Bronchial epithelial cell (primary cell): ENCODE measurements at regions not wholly inside any gene's neighbourhood (a gene's known extent, or its start where the extent isn't known, plus 50 kb on each side); places are given as distances from the start of the nearest gene placed in this dataset.

ENCODE experiments used
- DNase-seq: peaks from one replicate; pipeline ENCODE4 v3.0.0-alpha.2; 2010; ENCODE audit warnings: low read depth
- FAIRE-seq: peaks from 2 replicates; lab custom pipeline; 2011; peaks lifted over from hg19 to GRCh38; lab: Jason Lieb, UNC
- H3K27me3 ChIP-seq: 2 replicates; pipeline ENCODE4 v1.5.1; 2011; ENCODE audit warnings: low read length; ENCODE audit not compliant: control insufficient read depth, insufficient read depth
- H3K36me3 ChIP-seq: 2 replicates; pipeline ENCODE4 v1.5.1; 2011; ENCODE audit warnings: low read length; ENCODE audit not compliant: control insufficient read depth, insufficient read depth
- H3K4me3 ChIP-seq: 2 replicates; pipeline ENCODE4 v1.5.1; 2011; ENCODE audit warnings: mild to moderate bottlenecking, low read depth, low read length, control low read depth
- TF ChIP-seq, protein P1 (sequence below): IDR thresholded peaks from 2 replicates; pipeline ENCODE4 v1.5.1; 2011; ENCODE audit warnings: mild to moderate bottlenecking, moderate library complexity, low read length, control low read depth, inconsistent platforms; ENCODE audit not compliant: insufficient read depth, severe bottlenecking

DNA sequence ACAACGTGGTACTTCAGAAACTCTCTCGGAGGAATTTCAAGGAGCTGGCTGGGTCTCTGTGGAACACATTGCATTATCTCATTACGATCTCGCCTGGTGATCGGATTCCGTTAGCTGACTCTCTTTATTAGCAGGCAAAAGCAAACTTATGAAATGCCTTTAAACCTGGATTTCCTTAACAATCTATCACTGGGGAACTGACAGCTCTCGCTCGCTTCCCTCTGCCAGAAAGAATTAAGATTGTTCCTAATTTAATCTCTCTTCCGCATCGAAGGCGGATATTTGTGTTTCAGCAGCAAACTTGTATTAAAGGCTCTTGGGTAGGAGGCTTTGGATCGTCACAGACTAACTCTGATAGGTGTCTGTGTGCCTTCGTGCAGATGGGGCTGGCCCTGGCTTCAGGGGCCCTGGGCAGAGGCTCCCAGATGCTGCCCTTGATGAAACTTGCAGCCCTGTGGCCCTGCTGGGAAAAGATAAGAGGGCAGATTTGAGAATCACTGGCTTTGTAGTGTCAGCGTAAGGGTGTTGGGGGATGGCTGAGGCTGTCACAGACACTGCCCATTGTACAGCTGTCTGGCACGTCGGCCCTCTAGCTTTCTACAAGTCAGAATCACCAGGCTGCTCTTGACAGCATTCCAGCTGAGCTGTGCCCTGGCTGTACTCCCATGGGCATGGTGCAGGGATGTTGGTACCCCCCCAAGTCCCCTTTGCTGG lies 162.2 kb upstream of the NECTIN1 start:
- no peak for DNase-seq
- no peak overlapping the region for H3K4me3 ChIP-seq
- peaks cover 8% of the 10 kb centered on the region for H3K27me3 ChIP-seq
- FAIRE-seq = no peak
- TF ChIP-seq, protein P1, sequence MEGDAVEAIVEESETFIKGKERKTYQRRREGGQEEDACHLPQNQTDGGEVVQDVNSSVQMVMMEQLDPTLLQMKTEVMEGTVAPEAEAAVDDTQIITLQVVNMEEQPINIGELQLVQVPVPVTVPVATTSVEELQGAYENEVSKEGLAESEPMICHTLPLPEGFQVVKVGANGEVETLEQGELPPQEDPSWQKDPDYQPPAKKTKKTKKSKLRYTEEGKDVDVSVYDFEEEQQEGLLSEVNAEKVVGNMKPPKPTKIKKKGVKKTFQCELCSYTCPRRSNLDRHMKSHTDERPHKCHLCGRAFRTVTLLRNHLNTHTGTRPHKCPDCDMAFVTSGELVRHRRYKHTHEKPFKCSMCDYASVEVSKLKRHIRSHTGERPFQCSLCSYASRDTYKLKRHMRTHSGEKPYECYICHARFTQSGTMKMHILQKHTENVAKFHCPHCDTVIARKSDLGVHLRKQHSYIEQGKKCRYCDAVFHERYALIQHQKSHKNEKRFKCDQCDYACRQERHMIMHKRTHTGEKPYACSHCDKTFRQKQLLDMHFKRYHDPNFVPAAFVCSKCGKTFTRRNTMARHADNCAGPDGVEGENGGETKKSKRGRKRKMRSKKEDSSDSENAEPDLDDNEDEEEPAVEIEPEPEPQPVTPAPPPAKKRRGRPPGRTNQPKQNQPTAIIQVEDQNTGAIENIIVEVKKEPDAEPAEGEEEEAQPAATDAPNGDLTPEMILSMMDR = no peak
- H3K36me3 ChIP-seq = no peaks in the 10 kb centered on the region

DNA sequence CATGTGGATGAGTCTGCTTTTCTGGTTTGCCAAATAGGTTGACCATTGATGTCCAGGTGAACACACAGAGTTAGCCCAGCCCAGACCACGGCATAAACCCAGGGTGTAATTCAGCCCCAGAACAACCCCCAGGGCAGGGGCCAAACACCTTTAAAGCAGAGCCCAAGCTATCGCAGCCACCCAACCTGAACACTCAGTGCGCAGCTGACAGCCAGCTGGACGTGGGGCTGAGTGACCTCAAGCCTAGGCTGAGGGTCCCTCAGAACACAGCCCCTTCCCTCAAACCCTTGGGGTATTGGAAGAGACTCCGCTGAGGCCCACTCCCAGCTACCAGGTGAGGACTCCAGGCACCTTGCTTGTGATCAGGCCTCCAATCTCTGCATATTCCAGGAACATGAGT lies 161.5 kb upstream of the NECTIN1 start:
- Histone ChIP-seq H3K27me3 (peaks cover 10% of the 10 kb centered on the region), H3K36me3 (no peaks in the 10 kb centered on the region), H3K4me3 (no peak overlapping the region)
- TF ChIP-seq, protein P1 = no peak
- no peak for DNase-seq
- no peak for FAIRE-seq

DNA sequence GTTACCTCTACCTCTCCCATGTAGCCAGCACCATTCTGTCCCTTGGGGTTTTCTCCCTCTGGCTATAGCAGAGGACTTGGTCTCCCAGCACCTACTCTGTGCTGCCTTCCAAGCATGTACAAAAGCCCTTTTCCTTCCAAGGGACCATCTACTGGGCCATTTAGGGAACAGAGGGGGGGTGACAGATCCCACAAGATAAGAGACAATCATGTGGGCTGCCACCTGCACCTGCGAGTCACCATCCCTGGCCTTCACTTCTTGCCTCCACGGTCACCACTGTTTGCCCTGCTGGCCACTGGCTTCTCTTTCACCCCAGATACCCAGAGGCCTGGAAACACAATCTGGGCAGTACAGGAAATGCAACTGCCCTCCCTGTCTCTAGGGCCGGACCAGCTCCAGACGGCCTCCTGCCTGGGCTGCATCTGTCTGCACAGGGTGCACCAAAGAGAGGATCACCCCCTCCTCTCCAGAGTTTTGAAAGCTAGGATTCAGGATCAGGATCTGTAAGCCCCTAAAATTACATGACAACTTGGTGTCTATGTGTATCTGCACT lies 160.8 kb upstream of the NECTIN1 start:
- FAIRE-seq (no peak), DNase-seq (no peak)
- Histone ChIP-seq H3K36me3 (no peaks in the 10 kb centered on the region), H3K4me3 (no peak overlapping the region), H3K27me3 (peaks cover 10% of the 10 kb centered on the region)
- TF ChIP-seq, protein P1 = no peak

DNA sequence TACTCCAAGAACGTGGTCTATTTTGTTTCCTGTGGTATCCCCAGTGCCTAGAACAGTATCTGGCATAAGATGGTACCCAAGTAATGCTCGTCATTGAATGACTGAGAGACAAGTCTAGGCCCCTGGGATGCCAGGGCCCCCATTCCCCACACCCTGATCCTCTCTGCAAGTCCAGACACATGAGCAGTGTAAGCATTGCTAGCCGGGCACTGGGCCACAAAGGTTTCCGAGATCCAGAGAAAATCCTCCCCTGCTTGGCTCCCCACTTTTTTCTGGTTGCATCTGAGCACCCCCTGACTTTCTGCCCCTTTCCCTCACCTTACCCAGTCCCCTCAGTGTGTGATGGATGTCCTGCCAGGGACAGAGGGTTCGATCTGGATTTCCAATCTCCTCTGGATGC lies 160.1 kb upstream of the NECTIN1 start:
- Histone ChIP-seq H3K4me3 (no peak overlapping the region), H3K27me3 (peaks cover 9% of the 10 kb centered on the region), H3K36me3 (no peaks in the 10 kb centered on the region)
- TF ChIP-seq, protein P1 = no peak
- FAIRE-seq (no peak), DNase-seq (no peak)

DNA sequence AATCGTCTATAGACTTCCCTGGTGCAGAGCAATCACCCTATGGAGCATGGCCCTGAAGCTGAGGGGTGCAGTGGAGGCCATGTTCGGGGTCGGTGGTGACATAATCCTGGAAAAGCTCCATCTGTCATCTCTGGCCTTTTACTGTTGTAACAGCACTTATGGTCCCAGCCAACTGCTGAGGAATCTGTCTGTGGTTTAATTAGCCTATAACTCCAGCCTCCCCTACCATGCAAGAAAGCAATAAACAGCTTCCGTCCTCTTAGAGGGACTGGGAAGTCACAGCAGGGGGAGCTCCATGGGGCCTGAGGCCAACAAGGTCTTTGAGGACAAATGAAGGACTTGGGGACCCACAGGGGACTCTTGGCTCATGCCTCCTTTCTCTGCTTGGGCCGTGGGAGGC lies 159.1 kb upstream of the NECTIN1 start:
- no peak for FAIRE-seq
- Histone ChIP-seq H3K4me3 (no peak overlapping the region), H3K27me3 (peaks cover 9% of the 10 kb centered on the region), H3K36me3 (no peaks in the 10 kb centered on the region)
- TF ChIP-seq, protein P1 = no peak
- DNase-seq = no peak

DNA sequence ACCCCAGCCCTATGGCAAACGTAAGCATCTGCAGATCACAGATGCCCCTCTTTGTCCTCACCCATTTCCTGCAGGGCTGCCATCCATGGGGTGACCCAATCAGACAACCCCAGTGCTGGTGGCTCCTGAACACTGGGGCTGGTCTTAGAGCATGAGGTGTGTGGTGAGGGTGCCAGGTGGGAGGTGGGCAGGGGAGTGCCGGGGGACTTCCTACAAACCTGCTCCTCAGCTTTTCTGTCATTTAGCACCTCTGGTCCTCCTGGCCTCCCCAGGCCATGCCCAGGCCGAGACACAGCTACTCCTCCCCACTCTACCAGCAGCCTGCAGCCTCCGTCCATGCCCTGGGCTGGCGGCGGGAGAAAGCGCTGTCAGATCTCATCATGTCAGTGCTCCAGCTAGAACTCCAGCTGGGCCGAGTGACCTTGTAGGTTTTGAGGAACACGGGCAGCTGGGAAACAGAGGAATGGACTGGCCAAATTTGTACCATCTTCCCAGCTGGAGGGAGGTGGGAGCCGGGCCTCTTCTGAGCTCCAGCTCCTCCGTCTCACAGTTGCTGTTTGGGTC lies 157.7 kb upstream of the NECTIN1 start:
- TF ChIP-seq, protein P1 = no peak
- FAIRE-seq = no peak
- Histone ChIP-seq H3K36me3 (no peaks in the 10 kb centered on the region), H3K27me3 (peaks cover 7% of the 10 kb centered on the region), H3K4me3 (no peak overlapping the region)
- no peak for DNase-seq
